ENCODE measurements at regions not wholly inside any gene's neighbourhood (a gene's known extent, or its start where the extent isn't known, plus 50 kb on each side); places are given as distances from the start of the nearest gene placed in this dataset.

- TF ChIP-seq CTCF (IDR thresholded peaks at IDR 0.05) (no peak), POLR2A (IDR thresholded peaks at IDR 0.05) (no peak)
Observed at GRCh38 chr13:105642511-105642958, 892.9 kb downstream of the EFNB2 start.
